ENCODE measurements at regions not wholly inside any gene's neighbourhood (a gene's known extent, or its start where the extent isn't known, plus 50 kb on each side); places are given as distances from the start of the nearest gene placed in this dataset.

- no peak overlapping the region for H3K27ac ChIP-seq (ENCODE audit: low read depth in 1 of 2, low read length in 1 of 2)
- H3K4me3 ChIP-seq = no peak overlapping the region
- no peak overlapping the region for H3K9ac ChIP-seq (ENCODE audit: insufficient read depth in 1 of 2, low read length in 2 of 2)
- peaks cover 0 to 9% (median 0%) of the 10 kb centered on the region in 4 donors for H3K9me3 ChIP-seq (ENCODE audit: control insufficient read depth in 4 of 4, insufficient read depth in 3 of 4, low read length in 3 of 4)
- DNase-seq (no peak), ATAC-seq (ENCODE audit: insufficient read depth, low FRiP score) (no peak)
- WGBS, 2 donors = 80 to 94% methylated on average over 5 of the region's 5 CpGs
- H3K4me1 ChIP-seq (ENCODE audit: control insufficient read depth in 5 of 5, insufficient read depth in 5 of 5, low read length in 5 of 5) = peaks cover 0 to 2% (median 0%) of the 10 kb centered on the region in 5 donors
- no peaks in the 10 kb centered on the region for H3K27me3 ChIP-seq (ENCODE audit: control insufficient read depth in 3 of 3, insufficient read depth in 3 of 3, low read length in 2 of 3)
- H3K36me3 ChIP-seq (ENCODE audit: control insufficient read depth in 4 of 4, insufficient read depth in 4 of 4, low read length in 4 of 4) = no peaks in the 10 kb centered on the region
- TF ChIP-seq, protein P1, sequence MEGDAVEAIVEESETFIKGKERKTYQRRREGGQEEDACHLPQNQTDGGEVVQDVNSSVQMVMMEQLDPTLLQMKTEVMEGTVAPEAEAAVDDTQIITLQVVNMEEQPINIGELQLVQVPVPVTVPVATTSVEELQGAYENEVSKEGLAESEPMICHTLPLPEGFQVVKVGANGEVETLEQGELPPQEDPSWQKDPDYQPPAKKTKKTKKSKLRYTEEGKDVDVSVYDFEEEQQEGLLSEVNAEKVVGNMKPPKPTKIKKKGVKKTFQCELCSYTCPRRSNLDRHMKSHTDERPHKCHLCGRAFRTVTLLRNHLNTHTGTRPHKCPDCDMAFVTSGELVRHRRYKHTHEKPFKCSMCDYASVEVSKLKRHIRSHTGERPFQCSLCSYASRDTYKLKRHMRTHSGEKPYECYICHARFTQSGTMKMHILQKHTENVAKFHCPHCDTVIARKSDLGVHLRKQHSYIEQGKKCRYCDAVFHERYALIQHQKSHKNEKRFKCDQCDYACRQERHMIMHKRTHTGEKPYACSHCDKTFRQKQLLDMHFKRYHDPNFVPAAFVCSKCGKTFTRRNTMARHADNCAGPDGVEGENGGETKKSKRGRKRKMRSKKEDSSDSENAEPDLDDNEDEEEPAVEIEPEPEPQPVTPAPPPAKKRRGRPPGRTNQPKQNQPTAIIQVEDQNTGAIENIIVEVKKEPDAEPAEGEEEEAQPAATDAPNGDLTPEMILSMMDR (IDR thresholded peaks at IDR 0.05; ENCODE audit: control extremely low read depth, extremely low read depth) = no peak
These were observed 97.0 kb upstream of the PAPOLG start for GRCh38 chr2:60659026-60659425.

DNA sequence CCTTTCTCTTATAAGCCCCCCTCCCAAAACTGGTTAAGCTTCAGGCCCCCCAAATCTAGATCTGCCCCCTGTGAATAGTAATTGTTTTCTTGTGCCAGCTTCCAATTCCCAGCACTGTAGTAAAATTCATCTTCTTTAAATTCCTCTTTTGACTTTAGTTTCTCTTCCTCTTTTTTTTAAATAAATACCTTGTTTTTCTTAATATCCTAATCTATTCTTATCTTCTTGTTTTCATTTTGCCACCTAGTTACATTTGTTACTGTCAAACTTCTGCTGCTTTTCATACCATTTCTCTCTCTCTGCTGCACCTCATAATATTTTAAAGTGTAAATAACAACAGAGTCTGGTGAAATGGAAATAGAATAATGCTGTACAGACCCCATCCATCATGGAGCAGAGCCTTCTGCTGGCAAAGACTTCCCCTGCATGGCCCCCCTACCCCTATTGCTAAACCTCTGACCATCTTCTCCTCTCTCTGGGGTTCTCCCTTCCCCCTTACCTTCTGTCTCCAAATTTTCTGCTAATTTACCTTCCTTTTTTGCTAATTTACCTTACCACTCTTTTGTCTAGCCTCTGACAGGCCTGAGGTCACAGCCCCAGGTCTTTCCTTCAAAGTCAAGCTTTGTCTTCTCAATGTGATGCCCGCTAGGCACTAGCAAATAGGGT is 94.9 kb upstream of the PAPOLG start:
- no peak overlapping the region for H3K4me3 ChIP-seq
- peaks cover 0 to 9% (median 0%) of the 10 kb centered on the region in 4 donors for H3K9me3 ChIP-seq (ENCODE audit: control insufficient read depth in 4 of 4, insufficient read depth in 3 of 4, low read length in 3 of 4)
- peaks cover 0 to 2% (median 0%) of the 10 kb centered on the region in 5 donors for H3K4me1 ChIP-seq (ENCODE audit: control insufficient read depth in 5 of 5, insufficient read depth in 5 of 5, low read length in 5 of 5)
- ATAC-seq (ENCODE audit: insufficient read depth, low FRiP score) (no peak), DNase-seq (no peak)
- no peak overlapping the region for H3K9ac ChIP-seq (ENCODE audit: insufficient read depth in 1 of 2, low read length in 2 of 2)
- WGBS, 2 donors = 80 to 95% methylated on average over 1 of the region's 1 CpG
- no peaks in the 10 kb centered on the region for H3K36me3 ChIP-seq (ENCODE audit: control insufficient read depth in 4 of 4, insufficient read depth in 4 of 4, low read length in 4 of 4)
- TF ChIP-seq, protein P1 (IDR thresholded peaks at IDR 0.05; ENCODE audit: control extremely low read depth, extremely low read depth) = no peak
- H3K27ac ChIP-seq (ENCODE audit: low read depth in 1 of 2, low read length in 1 of 2) = no peak overlapping the region
- H3K27me3 ChIP-seq (ENCODE audit: control insufficient read depth in 3 of 3, insufficient read depth in 3 of 3, low read length in 2 of 3) = no peaks in the 10 kb centered on the region

DNA sequence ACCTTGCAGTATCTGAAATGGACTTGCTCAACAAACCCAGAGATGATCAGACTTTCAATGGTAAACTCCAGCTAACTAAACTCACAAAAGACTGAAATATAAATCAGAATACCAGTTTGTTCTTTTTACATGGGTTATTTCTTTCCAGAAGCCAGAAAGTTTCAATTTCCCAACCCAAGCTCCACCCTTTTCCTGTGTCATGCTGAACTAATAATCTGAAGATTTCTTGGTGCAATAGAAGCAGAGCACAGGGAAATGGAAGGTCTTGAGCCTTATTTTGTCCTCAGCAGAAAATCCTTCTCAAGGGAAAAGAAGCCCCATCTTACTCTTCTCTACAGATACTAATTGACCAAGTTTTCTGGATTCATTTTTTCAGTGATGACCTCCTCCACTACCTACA is 93.3 kb upstream of the PAPOLG start:
- Histone ChIP-seq H3K4me3 (no peak overlapping the region), H3K27ac (ENCODE audit: low read depth in 1 of 2, low read length in 1 of 2) (no peak overlapping the region), H3K36me3 (ENCODE audit: control insufficient read depth in 4 of 4, insufficient read depth in 4 of 4, low read length in 4 of 4) (no peaks in the 10 kb centered on the region), H3K4me1 (ENCODE audit: control insufficient read depth in 5 of 5, insufficient read depth in 5 of 5, low read length in 5 of 5) (peaks cover 0 to 2% (median 0%) of the 10 kb centered on the region in 5 donors), H3K27me3 (ENCODE audit: control insufficient read depth in 3 of 3, insufficient read depth in 3 of 3, low read length in 2 of 3) (no peaks in the 10 kb centered on the region), H3K9ac (ENCODE audit: insufficient read depth in 1 of 2, low read length in 2 of 2) (no peak overlapping the region), H3K9me3 (ENCODE audit: control insufficient read depth in 4 of 4, insufficient read depth in 3 of 4, low read length in 3 of 4) (peaks cover 0 to 9% (median 0%) of the 10 kb centered on the region in 4 donors)
- DNase-seq = no peak
- TF ChIP-seq, protein P1 (IDR thresholded peaks at IDR 0.05; ENCODE audit: control extremely low read depth, extremely low read depth) = no peak
- ATAC-seq (ENCODE audit: insufficient read depth, low FRiP score) = no peak

GRCh38 chr2:60671966-60672365 is 84.1 kb upstream of the PAPOLG start:
- ATAC-seq (ENCODE audit: insufficient read depth, low FRiP score) (no peak), DNase-seq (no peak)
- H3K27me3 ChIP-seq (ENCODE audit: control insufficient read depth in 3 of 3, insufficient read depth in 3 of 3, low read length in 2 of 3) = peaks cover 0 to 2% (median 0%) of the 10 kb centered on the region in 3 donors
- no peak overlapping the region for H3K9ac ChIP-seq (ENCODE audit: insufficient read depth in 1 of 2, low read length in 2 of 2)
- TF ChIP-seq, protein P1 (IDR thresholded peaks at IDR 0.05; ENCODE audit: control extremely low read depth, extremely low read depth) = no peak
- peaks cover 0 to 7% (median 0%) of the 10 kb centered on the region in 5 donors for H3K4me1 ChIP-seq (ENCODE audit: control insufficient read depth in 5 of 5, insufficient read depth in 5 of 5, low read length in 5 of 5)
- H3K36me3 ChIP-seq (ENCODE audit: control insufficient read depth in 4 of 4, insufficient read depth in 4 of 4, low read length in 4 of 4) = no peaks in the 10 kb centered on the region
- 85 to 90% methylated on average over 6 of the region's 6 CpGs for WGBS, 2 donors
- no peak overlapping the region for H3K27ac ChIP-seq (ENCODE audit: low read depth in 1 of 2, low read length in 1 of 2)
- no peaks in the 10 kb centered on the region for H3K9me3 ChIP-seq (ENCODE audit: control insufficient read depth in 4 of 4, insufficient read depth in 3 of 4, low read length in 3 of 4)
- H3K4me3 ChIP-seq = no peak overlapping the region
